AG10803 (cell line): ENCODE measurements at regions not wholly inside any gene's neighbourhood (a gene's known extent, or its start where the extent isn't known, plus 50 kb on each side); places are given as distances from the start of the nearest gene placed in this dataset.

Source experiments
- DNase-seq: peaks from one replicate; pipeline ENCODE4 v3.0.0; 2010; ENCODE audit warnings: low read depth
- H3K4me3 ChIP-seq: 2 replicates; pipeline ENCODE4 v1.5.1; 2011; ENCODE audit warnings: mild to moderate bottlenecking, low read length, control low read depth
- TF ChIP-seq, protein P1 (sequence below): conservative IDR thresholded peaks from 2 replicates; pipeline ENCODE4 v1.5.1; 2011; ENCODE audit warnings: mild to moderate bottlenecking, low read length, control low read depth, inconsistent platforms

DNA sequence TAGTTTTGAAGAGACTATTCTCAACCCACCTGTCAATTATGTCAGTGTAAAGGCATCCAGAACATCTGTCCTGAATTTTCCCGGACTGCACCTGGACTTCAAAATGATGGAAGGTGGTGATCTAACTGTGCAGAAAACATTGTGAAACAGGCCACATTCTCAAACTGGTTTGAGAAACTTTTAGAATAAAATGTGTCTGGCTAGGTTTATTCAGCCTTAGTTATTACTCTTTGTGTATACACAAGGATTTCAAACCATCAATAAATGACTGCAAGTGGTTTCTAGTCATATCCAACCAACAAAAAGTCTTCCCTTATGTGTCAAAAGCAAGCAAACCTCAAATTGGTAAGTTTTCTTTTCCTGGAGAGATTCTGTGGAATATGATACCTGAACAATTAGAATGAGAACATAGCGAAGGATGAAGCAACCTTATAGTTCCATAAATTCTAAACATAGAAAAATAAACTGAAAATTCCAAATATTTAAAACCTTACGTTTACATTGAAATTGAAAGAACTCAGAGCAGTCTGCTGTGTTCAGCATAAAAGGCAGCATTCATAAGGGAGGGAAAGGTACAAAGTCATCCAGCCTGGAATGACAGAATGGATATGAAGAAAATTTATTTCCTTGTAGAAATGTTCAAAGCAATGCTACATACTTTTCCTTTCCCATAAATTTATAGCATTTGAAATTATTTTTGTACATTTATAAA, 306.6 kb upstream of the TGFBR2 start:
- DNase-seq, result no peak
- H3K4me3 ChIP-seq, result no peak overlapping the region
- TF ChIP-seq, protein P1, sequence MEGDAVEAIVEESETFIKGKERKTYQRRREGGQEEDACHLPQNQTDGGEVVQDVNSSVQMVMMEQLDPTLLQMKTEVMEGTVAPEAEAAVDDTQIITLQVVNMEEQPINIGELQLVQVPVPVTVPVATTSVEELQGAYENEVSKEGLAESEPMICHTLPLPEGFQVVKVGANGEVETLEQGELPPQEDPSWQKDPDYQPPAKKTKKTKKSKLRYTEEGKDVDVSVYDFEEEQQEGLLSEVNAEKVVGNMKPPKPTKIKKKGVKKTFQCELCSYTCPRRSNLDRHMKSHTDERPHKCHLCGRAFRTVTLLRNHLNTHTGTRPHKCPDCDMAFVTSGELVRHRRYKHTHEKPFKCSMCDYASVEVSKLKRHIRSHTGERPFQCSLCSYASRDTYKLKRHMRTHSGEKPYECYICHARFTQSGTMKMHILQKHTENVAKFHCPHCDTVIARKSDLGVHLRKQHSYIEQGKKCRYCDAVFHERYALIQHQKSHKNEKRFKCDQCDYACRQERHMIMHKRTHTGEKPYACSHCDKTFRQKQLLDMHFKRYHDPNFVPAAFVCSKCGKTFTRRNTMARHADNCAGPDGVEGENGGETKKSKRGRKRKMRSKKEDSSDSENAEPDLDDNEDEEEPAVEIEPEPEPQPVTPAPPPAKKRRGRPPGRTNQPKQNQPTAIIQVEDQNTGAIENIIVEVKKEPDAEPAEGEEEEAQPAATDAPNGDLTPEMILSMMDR, result no peak

DNA sequence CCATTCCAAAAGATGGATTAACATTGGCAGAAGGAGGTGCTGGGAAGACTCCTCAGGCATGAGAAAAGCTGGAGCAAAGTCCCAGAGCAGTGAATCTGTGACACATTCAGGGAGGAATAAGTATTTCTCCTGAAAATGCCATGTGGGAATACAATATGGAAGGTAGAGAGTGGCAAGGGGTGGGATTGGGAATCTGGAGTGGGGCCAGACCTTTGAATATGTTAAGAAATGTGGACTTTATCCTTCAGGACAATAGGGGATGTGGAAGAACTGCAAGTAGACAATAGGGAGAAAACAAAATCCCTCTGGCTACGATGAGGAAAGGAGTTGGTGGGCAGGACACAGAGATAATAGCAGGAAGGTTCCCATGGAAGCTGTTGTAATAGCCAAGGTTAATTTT, 305.6 kb upstream of the TGFBR2 start:
- no peak overlapping the region for H3K4me3 ChIP-seq
- TF ChIP-seq, protein P1, result no peak
- no peak for DNase-seq

DNA sequence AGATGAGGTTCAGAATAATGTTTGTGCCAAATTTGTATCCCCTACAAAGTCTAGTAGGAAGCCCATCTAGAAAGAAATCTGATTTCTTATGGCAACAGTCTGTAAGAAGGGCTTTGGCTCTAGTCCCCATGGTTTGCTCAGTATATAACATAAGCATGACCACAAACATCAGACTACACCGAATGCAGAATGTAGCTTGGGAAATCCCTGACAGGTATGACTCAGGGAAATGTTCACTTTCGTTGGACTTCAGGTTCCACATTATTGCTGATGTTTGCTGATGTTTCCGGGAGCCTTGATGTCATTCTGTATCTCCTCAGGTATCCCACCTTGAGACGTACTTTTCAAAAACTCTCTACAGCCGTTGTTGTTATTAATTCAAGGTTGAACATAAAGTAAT, 304.4 kb upstream of the TGFBR2 start:
- no peak for DNase-seq
- H3K4me3 ChIP-seq, result no peak overlapping the region
- TF ChIP-seq, protein P1, result no peak

DNA sequence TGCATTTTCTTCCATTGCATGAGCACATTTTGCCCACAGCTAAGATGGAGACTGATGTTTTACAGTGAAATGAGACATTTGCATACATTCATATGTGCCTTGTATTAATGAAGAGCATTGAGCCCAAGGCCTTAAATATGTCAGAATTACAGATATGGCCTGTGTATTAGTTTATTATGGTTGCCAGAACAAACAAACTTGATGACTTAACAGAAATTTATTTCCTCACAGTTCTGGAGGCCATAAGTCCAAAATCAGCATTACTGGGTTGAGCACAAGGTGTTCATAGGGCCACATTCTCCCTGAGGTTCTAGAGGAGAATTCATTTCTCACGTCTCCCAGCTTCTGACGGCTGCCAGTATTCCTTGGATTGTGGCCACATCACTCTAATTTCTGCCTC, 302.6 kb upstream of the TGFBR2 start:
- no peak overlapping the region for H3K4me3 ChIP-seq
- no peak for DNase-seq
- TF ChIP-seq, protein P1, result no peak

DNA sequence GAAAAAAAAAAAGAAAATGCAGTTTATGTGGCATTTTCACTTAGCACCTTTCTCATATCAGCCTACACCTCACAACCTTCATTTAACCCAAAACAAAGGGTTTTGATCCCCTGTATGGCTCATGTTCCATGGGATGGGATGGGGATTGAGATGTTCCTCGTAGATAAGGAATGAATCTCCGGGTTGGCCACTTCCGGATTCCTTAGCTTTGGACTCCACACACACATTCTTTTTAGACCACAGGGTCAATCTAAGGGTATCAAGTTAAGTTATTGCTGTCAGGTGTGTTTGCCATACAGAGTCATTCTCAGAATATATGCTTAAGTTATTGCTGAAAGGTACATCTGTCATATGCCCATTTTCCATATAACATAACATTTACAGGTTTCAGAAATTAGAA, 301.4 kb upstream of the TGFBR2 start:
- TF ChIP-seq, protein P1, result no peak

DNA sequence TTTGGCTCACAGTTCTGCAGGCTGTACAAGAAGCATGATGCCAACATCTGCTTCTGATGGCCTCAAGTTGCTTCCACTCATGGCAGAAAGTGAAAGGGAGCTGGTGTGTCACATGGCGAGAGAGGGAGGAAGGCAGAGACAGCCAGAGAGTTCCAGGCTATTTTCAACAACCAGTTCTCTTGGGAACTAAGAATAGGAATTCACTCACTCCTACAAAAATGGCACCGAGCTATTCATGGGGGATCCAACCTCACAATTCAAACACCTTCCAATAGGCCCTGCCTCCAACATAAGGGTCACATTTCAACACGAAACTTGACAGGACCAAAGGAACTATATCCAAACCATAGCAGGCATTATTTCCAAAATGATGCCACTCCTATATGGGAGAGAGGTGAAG, 299.5 kb upstream of the TGFBR2 start:
- no peak overlapping the region for H3K4me3 ChIP-seq
- TF ChIP-seq, protein P1, result no peak
- DNase-seq, result no peak

More for the DNA sequence above, 301.4 kb upstream of the TGFBR2 start:
- no peak overlapping the region for H3K4me3 ChIP-seq
- DNase-seq, result no peak

DNA sequence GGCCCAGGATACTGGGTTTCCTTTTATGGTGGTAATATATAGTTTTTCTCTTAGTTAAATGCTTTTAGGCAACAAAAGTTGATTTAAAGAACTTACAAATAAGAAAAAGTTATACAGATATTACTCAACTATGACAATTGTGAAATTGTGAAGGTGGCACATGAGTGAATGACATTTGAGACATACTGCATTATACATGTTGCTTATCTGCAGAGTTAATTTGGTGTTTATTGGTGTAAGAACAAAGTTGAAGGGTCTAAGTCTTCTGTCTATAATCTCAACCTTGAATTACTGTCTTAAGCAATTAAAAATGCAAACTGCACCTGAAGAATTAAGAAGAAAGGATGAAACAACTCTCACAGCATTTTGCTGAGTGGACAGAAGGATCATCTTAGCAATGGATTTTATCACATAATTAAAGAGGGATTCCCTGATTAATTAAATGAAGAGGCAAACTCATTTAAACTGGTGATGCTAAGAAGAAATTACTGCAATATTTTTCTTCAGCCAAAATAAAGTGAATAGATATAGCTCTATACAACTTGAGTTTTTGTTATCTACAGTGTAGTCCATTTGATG, 298.9 kb upstream of the TGFBR2 start:
- H3K4me3 ChIP-seq, result no peak overlapping the region
- TF ChIP-seq, protein P1, result no peak

More for the DNA sequence above, 298.9 kb upstream of the TGFBR2 start:
- DNase-seq, result no peak
